GM18867 (cell line): ENCODE measurements at regions not wholly inside any gene's neighbourhood (a gene's known extent, or its start where the extent isn't known, plus 50 kb on each side); places are given as distances from the start of the nearest gene placed in this dataset.
"Not testable (repeated sequence)": the region's sequence is repeated elsewhere in the genome, so short reads cannot be mapped to it uniquely, and the experiment has no call there.

ENCODE experiments used
- ATAC-seq: cut with Tn5 transposase; IDR thresholded peaks from one replicate; pipeline ENCODE4 v1.9.1; 2021; ENCODE audit warnings: mild to moderate bottlenecking, moderate library complexity; ENCODE audit not compliant: unreplicated experiment

GRCh38 chr9:33690143-33690933 lies 105.0 kb upstream of the PRSS3 start:
- no peak for ATAC-seq

- ATAC-seq: no peak
Measured at GRCh38 chr9:33695299-33695698, 100.1 kb upstream of the PRSS3 start.

DNA sequence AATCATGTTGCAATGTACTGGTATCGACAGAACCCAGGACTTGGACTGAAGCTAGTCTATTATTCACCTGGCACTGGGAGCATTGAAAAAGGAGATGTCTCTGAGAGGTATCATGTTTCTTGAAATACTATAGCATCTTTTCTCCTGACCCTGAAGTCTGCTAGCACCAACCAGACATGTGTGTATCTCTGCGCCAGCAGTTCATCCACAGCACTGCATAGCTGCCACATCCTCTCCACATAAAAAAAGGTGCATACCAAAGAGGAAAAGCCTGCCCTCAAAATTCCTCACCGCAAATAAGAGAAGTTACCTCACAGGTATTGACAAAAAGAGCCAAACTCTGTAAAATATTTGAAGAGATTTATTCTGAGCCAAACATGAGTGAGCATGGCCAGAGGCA lies 99.5 kb upstream of the PRSS3 start:
- no peak for ATAC-seq

DNA sequence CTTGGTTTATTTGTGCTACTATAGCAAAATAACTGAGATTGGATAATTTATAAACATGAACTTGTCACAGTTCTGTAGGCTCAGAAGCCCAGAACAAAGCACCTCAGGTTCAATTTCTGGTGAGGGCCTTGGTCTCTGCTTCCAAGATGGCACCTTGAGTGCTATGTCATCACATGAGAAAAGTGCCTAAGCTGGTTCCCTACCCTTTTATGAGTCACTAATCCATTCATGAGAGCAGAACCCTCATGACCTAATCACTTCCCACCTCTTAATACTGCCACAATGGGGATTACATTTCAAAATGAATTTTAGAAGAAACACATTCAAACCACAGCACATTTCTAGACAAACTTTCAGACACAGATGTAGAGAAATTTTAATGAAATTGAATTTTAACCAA lies 98.2 kb upstream of the PRSS3 start:
- no peak for ATAC-seq

DNA sequence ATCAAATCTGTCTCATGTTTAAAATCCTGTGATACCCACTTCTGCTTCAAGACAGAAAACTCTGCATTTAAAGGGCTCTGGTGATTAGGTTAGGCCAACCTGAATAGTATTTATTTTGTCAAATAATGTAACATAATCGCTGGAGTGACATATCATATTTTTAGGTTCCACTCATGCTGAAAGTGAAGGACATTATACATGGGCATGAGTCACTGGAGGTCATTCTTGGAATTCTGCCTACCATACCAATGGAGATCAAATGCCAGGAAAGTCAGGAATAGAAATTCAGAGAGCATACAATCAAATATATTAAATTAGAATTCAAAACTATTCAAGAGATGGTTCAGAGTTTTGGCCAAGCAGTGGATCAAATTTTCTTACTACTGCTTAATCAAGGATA lies 97.1 kb upstream of the PRSS3 start:
- no peak for ATAC-seq

- not testable (repeated sequence) for ATAC-seq
Measured at GRCh38 chr9:33700940-33701339, 94.4 kb upstream of the PRSS3 start.

DNA sequence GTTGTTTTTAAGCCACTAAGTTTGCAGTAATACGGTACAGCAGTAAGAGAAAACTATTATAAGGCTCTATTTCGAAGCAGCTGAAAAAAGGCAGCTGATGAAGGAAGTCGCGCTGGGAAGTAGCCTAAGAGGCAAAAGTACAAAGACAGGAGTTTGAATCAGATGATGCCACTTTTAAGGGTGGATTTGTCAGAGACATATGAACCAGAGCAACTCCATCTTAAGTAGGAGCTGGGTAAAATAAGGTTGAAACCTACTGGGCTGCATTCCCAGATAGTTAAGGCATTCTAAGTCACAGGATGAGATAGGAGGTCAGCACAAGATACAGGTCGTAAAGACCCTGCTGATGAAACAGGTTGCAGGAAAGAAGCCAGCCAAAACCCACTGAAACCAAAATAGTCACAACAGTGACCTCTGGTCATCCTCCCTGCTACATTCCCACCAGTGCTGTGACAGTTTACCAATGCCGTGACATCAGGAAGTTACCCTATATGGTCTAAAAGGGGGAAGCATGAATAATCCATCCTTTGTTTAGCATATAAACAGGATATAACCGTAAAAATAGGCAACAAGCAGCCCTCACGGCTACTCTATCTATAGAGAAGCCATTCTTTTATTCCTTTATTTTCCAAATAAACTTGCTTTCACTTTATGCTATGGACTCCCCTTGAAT lies 91.8 kb upstream of the PRSS3 start:
- ATAC-seq: no peak

DNA sequence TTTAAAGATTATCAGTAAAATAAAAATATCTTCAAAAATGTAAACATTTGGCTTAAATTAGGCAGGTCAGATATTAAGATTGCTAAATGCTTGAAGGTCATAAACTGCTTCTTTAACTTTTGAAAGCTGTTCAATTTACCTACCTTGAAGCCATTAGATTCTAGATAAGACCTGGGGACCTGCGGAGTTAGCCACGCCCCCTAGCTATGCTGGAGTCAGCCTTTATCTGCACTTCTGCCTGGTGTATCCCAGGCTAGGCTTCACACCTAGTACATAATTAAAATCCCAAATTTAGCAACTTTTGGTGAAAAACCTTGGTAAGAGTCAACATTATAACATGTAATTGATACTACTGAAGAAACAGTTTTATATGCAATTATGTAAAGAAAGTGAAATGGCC lies 89.9 kb upstream of the PRSS3 start:
- not testable (repeated sequence) for ATAC-seq

- no peak for ATAC-seq
Measured at GRCh38 chr9:33708441-33708840, 86.9 kb upstream of the PRSS3 start.

GRCh38 chr9:33709269-33709668 lies 86.1 kb upstream of the PRSS3 start:
- no peak for ATAC-seq

DNA sequence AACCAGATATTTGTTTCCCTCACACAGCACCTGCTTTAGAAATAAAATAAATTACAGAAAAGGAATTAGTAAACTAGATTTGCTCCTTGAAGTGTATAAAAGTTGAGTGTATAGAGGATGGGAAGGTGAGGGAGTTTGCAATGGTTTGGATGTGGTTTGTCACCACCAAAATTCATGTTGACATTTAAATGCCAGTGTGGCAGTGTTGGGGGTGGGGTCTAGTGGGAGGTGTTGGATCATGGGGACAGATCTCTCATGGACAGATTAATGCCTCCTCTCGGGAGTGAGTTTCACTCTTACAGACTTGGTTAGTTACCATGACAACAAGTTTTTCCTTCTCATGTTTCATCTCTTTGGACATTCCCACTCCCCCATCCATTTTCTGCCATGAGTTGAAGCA lies 83.9 kb upstream of the PRSS3 start:
- not testable (repeated sequence) for ATAC-seq

GRCh38 chr9:33714989-33715388 lies 80.4 kb upstream of the PRSS3 start:
- no peak for ATAC-seq

- ATAC-seq: no peak
Measured at GRCh38 chr9:33718987-33719386, 76.4 kb upstream of the PRSS3 start.

- peak; percentile 58 for ATAC-seq
Measured at GRCh38 chr9:33719581-33720374, 75.6 kb upstream of the PRSS3 start.

- ATAC-seq: no peak
Measured at GRCh38 chr9:33721674-33722358, 73.5 kb upstream of the PRSS3 start.

DNA sequence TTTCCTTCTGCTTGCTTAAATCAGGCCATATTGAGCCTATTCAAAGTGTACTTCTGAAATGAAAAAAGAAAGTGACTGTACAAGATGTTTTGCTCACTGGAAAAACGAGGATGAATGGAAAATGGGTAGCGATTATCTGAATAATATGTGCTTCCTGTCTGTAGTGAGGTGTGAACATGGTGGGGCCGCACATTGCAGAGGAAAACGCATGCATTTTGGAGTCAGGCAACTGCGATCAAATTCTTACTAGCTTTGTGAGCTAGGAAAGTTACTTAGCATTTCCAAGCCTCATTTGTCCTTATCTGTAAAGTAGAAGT lies 73.0 kb upstream of the PRSS3 start:
- no peak for ATAC-seq

GRCh38 chr9:33728613-33729012 lies 66.7 kb upstream of the PRSS3 start:
- ATAC-seq: no peak

GRCh38 chr9:33731142-33731541 lies 64.2 kb upstream of the PRSS3 start:
- ATAC-seq: no peak

DNA sequence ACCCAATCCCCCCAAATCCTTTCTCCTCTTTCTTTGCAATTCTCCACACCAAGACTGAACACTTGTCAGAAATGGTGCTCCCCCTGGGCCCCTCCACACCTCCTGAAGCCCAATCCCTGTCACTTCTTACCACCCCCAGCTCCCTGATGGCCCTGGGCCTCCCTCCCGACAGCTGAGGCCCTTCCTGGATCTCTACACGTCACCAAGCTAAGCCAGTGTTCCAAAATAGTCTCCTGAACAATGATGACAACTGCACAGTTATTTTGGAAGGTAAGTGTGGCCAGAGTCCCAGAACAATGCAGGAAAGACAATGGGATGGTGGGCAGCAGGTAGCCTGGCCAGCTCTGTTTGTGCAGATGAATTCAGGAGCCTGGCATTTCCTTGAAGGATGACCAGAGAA lies 63.7 kb upstream of the PRSS3 start:
- no peak for ATAC-seq

- ATAC-seq: not testable (repeated sequence)
Measured at GRCh38 chr9:33734247-33734940, 61.0 kb upstream of the PRSS3 start.
